ENCODE measurements at regions not wholly inside any gene's neighbourhood (a gene's known extent, or its start where the extent isn't known, plus 50 kb on each side); places are given as distances from the start of the nearest gene placed in this dataset.
"Not testable (repeated sequence)": the region's sequence is repeated elsewhere in the genome, so short reads cannot be mapped to it uniquely, and the experiment has no call there.

DNA sequence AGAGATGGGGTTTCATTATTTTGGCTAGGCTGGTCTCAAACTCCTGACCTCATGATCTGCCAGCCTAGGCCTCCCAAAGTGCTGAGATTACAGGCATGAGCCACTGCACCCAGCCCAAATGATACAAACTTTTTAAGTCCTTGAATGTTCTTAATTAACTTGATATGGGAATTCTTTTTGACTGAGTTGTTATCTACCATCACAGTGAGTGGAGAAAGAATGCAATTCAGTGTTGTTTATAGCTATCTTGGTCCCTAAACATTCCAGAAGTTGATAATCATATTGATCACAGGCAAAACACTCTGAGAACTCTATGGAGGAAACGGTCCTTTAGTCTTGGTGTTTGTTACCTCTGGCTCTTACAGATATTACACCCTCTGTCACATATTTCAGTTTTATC lies 1072.5 kb downstream of the SUCLG1 start:
- DNase-seq (ENCODE audit: low read depth), result no peak

- DNase-seq (ENCODE audit: low read depth), result no peak
These were observed 1080.2 kb downstream of the SUCLG1 start for GRCh38 chr2:83378921-83379320.

DNA sequence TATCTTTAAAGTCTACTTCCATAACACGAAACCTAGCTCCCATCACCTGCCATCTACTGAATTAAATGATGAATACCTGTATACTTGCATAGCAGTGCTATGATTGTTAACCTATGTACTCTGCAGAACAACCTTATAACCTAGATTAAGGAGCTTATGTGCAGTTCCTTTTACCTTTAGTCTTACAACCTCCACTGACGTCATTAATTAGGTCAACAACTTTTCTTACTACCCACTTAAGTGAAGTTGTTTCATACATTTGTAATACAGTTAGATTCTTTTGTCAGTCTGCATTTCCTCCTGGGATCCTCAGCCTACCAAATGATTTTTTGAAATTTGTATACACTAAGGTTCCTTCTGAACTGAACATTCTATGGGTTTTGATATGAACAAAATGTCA lies 1082.3 kb downstream of the SUCLG1 start:
- no peak for DNase-seq (ENCODE audit: low read depth)

DNA sequence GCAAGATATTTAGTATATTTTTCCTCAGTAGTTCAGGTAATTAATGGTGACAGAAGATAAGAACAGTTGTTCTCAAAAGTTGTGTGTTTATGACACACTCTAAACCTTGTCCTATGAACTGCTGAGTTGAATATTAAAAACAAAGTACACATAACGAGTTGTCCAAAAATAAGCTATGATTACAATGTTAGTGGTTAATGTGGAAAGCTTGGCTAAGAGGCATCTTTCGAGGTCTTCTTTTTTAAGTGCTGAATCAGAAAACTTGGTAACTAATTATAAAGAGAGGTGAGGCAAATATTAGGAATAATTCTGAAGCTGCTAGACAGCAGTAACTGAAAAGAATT lies 1088.7 kb downstream of the SUCLG1 start:
- DNase-seq (ENCODE audit: low read depth), result no peak

DNA sequence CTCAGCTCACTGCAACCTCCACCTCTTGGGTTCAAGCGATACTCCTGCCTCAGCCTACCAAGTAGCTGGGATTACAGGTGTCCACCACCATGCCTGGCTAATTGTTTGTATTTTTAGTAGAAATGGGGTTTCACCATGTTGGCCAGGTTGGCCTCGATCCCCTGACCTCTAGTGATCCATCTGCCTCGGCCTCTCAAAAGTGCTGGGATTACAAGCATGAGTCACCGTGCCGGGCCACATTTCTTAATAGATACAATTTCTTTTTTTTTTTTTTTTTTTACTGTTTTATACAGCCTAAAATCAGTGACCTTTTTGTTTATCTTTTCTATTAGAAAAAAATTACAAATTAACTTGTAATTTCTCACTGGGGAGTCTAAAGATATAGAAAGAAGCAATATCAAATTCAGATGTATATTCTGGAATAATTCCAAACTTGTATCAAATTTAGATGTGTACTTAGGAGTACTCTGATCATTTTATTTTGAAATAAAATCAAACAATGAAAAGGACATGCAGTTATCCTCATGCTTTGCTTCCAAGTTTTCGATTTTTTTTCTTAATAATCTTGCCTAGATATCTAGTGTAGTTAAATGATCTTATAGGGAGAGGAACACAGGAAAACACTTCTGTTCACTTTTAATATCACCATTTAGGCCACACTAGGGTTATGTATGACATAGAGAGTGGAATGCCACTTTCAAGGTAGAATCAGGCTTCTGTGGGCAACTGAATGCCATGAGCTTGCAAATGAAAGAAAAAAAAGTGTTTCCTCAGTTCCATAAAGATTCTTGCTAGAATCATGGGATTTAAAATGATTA lies 1089.3 kb downstream of the SUCLG1 start:
- DNase-seq (ENCODE audit: low read depth), result no peak

GRCh38 chr2:83368916-83369315 lies 1090.2 kb downstream of the SUCLG1 start:
- DNase-seq (ENCODE audit: low read depth), result no peak

GRCh38 chr2:83368461-83368860 lies 1090.6 kb downstream of the SUCLG1 start:
- no peak for DNase-seq (ENCODE audit: low read depth)

DNA sequence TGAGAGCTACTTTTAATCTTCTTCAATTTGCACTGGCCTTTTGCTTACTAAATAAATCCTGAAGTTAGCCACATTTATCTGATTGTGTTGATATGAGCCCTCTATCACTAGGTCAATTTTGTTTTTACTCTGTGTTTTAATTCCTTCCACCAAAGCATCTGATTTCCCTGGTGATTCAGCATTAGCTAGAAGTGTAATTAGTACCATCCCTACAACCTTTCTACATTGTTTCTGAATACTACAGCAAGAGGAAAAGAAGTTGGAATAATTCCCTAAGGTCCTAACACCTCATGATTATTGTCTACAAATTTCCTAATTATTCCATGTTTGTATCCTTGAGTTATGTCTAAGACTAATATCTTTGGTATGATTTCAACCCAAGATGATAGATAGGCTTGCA lies 1093.6 kb downstream of the SUCLG1 start:
- no peak for DNase-seq (ENCODE audit: low read depth)

GRCh38 chr2:83364264-83364663 lies 1094.8 kb downstream of the SUCLG1 start:
- DNase-seq (ENCODE audit: low read depth), result no peak

- not testable (repeated sequence) for DNase-seq (ENCODE audit: low read depth)
These were observed 1095.9 kb downstream of the SUCLG1 start for GRCh38 chr2:83363138-83363537.

DNA sequence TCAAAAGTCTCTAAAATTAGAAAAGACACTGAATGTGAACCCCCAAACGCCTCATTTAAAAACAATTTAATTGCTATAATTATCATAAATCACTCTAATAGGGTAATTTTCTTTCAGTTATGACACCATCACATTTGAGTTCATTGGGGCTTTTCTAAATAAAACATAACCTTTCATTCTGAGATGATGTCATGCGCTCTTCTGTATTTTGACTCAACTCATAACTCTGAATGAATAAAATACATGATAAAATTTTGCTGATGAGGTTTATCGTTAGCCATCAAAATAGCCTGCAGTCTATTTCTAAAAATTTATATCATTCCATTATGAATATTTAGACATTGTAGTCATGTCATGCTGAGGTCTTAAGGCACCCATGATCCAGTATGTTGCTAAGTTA lies 1099.7 kb downstream of the SUCLG1 start:
- DNase-seq (ENCODE audit: low read depth), result no peak

- DNase-seq (ENCODE audit: low read depth), result no peak
These were observed 1116.2 kb downstream of the SUCLG1 start for GRCh38 chr2:83342860-83343329.

GRCh38 chr2:83340424-83340823 lies 1118.7 kb downstream of the SUCLG1 start:
- DNase-seq (ENCODE audit: low read depth), result no peak

GRCh38 chr2:83339942-83340341 lies 1119.1 kb downstream of the SUCLG1 start:
- not testable (repeated sequence) for DNase-seq (ENCODE audit: low read depth)

GRCh38 chr2:83331810-83332209 lies 1127.3 kb downstream of the SUCLG1 start:
- no peak for DNase-seq (ENCODE audit: low read depth)

DNA sequence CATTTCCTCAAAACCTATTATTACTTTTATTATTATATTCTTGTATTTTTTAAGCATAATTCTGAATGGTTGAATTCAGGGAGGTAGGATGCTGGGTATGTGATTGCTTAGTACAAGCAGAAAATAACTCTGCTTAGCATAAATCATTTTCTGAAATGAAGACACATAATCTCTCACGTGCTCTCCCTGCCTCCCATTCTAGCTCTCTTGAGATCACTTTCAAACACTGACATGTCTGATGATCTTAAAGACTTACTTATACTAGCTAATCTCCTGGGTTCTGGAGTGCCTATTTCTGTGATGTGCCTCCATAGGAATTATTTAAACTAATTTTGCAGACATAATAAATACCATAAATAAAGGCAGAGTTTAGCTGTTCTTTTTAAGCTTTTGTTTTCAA lies 1136.0 kb downstream of the SUCLG1 start:
- no peak for DNase-seq (ENCODE audit: low read depth)

DNA sequence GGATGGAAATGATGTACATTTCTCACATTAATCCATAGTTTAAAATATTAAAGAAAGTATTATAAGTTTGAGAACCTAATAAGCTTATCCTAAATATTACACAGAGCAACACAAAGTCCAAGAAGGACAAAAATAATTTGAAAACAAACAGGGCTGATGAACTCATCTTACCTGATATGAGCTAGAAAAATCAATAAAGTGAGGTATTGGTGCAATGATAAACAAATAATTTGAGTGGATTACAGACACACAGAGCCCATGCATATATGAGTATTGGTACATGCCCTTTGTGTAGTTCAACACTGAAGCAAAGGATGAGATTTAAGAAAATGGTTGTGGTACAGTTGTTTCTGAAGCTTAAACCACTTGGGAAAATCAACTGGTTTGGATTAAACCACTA lies 1139.0 kb downstream of the SUCLG1 start:
- no peak for DNase-seq (ENCODE audit: low read depth)

- DNase-seq (ENCODE audit: low read depth), result no peak
These were observed 1153.2 kb downstream of the SUCLG1 start for GRCh38 chr2:83305758-83306378.

DNA sequence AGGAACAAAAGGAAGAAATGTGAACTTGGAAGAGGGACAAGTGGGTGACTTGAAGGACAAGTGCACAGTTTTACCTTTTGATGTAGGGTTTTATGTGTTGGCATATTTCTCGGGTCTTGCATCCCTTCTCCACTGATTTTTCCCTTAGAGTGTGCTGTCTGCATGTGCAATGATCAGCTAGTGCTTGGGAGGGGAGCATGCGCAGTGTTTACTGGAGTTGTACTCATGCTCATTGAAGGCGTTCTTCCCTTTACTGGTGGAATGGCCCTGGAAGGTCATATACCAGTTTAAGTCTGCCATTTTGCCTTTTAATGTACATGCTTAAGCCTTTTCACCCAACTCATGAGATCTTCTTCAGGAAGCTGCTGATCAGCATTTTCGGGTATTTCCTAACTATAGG lies 1168.0 kb downstream of the SUCLG1 start:
- DNase-seq (ENCODE audit: low read depth), result no peak

- DNase-seq (ENCODE audit: low read depth), result no peak
These were observed 1176.2 kb downstream of the SUCLG1 start for GRCh38 chr2:83282841-83283240.

GRCh38 chr2:83282043-83282795 lies 1176.9 kb downstream of the SUCLG1 start:
- no peak for DNase-seq (ENCODE audit: low read depth)

DNA sequence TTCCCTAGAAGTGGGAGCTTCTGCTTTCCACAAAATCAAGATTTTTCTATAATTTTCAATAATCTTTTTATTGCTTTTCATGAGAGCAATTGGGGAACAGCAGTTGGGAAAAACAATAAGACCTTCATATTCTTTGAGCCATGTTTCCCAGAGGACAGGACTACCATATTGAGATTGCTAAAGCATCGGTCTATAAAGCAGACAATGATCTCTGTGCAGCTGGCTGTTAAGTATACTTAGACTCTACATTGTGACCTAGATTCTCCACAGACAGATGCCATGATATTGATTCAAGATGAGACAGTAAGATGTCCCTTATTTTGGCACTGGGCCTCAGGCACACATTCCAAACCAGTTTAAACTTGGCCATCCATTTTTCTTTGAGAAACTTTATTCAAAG lies 1178.7 kb downstream of the SUCLG1 start:
- DNase-seq (ENCODE audit: low read depth), result no peak

DNA sequence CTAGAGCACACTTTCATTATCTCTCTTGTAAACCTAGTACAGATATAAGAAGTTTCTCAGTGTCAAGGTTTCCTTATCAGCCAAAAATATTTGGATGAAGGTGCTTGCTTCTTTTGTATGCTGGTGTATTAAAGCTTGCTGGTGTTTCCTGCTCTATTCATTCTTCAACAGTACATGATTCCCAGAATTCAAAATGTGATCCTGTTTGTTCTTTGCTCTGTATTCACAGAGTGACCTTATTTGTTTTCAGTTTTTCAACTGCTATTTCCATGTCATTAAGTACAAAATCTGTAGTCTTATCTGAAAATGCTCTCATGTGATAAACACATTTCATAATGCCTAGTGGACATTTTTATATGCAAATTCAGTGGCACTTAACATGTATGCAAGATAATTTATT lies 1185.8 kb downstream of the SUCLG1 start:
- no peak for DNase-seq (ENCODE audit: low read depth)

All from amniotic epithelial cell (primary cell).